Neural cell (in vitro differentiated cells): ENCODE measurements at regions not wholly inside any gene's neighbourhood (a gene's known extent, or its start where the extent isn't known, plus 50 kb on each side); places are given as distances from the start of the nearest gene placed in this dataset.
A peak's percentile ranks its signal among the peaks of the same experiment; 100 is the strongest.

Experiments
- H2AFZ ChIP-seq: fragments of 200-600, 300-800 bp; sonication (generic), shearing (Covaris generic); 2 replicates; pipeline ENCODE4 v1.6.0; 2014; ENCODE audit warnings: low read depth, mild to moderate bottlenecking, antibody characterized with exemption, low read length, moderate library complexity
- H3F3A ChIP-seq: fragments of 200-600 bp; shearing (Covaris generic); 2 replicates; pipeline ENCODE4 v1.6.1; 2016; ENCODE audit warnings: mild to moderate bottlenecking, moderate library complexity, mixed read lengths, antibody characterized with exemption, low read length; ENCODE audit not compliant: insufficient read depth, poor library complexity, severe bottlenecking
- H3K27ac ChIP-seq: fragments of 200-600, 300-800 bp; sonication (generic), shearing (Covaris generic); 2 replicates; pipeline ENCODE4 v1.5.1; 2014; ENCODE audit warnings: mild to moderate bottlenecking, low read length, moderate library complexity
- H3K27me3 ChIP-seq: fragments of 300-800, 200-600 bp; sonication (generic), shearing (Covaris generic); 2 replicates; pipeline ENCODE4 v1.6.0; 2014; ENCODE audit warnings: mild to moderate bottlenecking, low read depth, low read length, moderate library complexity; ENCODE audit not compliant: insufficient read depth
- H3K36me3 ChIP-seq: fragments of 300-800, 200-600 bp; sonication (generic), shearing (Covaris generic); 2 replicates; pipeline ENCODE4 v1.5.1; 2014; ENCODE audit warnings: mild to moderate bottlenecking, antibody characterized with exemption, low read length, moderate library complexity; ENCODE audit not compliant: insufficient read depth
- H3K4me2 ChIP-seq: fragments of 300-800, 200-600 bp; sonication (generic), shearing (Covaris generic); 2 replicates; pipeline ENCODE4 v1.6.0; 2014; ENCODE audit warnings: mild to moderate bottlenecking, low read length
- H3K4me3 ChIP-seq: fragments of 300-800, 200-600 bp; sonication (generic), shearing (Covaris generic); 2 replicates; pipeline ENCODE4 v1.5.1; 2014; ENCODE audit warnings: mild to moderate bottlenecking, low read length, moderate library complexity
- H3K79me2 ChIP-seq: fragments of 200-600 bp; shearing (Covaris generic); replicated peaks from 2 replicates; pipeline ENCODE4 v1.6.0; 2014; ENCODE audit warnings: mild to moderate bottlenecking, low read length, moderate library complexity; ENCODE audit not compliant: insufficient read depth
- H3K9ac ChIP-seq: fragments of 300-800, 200-600 bp; sonication (generic), shearing (Covaris generic); 2 replicates; pipeline ENCODE4 v1.6.1; 2016; ENCODE audit warnings: mild to moderate bottlenecking, low read length, mixed read lengths
- H3K9me2 ChIP-seq: fragments of 200-600 bp; shearing (Covaris generic); 2 replicates; pipeline ENCODE4 v1.6.1; 2016; ENCODE audit warnings: mild to moderate bottlenecking, low read length, mixed read lengths; ENCODE audit not compliant: insufficient read depth
- H3K9me3 ChIP-seq: fragments of 200-600, 300-800 bp; sonication (generic), shearing (Covaris generic); 2 replicates; pipeline ENCODE4 v1.6.1; 2016; ENCODE audit warnings: mild to moderate bottlenecking, mixed run types, low read length, moderate library complexity, mixed read lengths
- H4K20me1 ChIP-seq: fragments of 200-600 bp; shearing (Covaris generic); 2 replicates; pipeline ENCODE4 v1.6.1; 2016; ENCODE audit warnings: mild to moderate bottlenecking, mixed run types; ENCODE audit not compliant: insufficient read depth
- EP300 ChIP-seq: fragments of 450-650 bp; conservative IDR thresholded peaks from 2 replicates; pipeline ENCODE4 v1.6.1; 2014; ENCODE audit warnings: antibody characterized with exemption, mild to moderate bottlenecking, moderate library complexity; ENCODE audit not compliant: poor library complexity, severe bottlenecking
- EZH2 ChIP-seq: fragments of 200-600, 300-800 bp; shearing (Covaris generic), sonication (generic); IDR thresholded peaks from 2 replicates; pipeline ENCODE4 v1.6.1; 2014; ENCODE audit warnings: antibody characterized with exemption, low read length, borderline replicate concordance, mild to moderate bottlenecking; ENCODE audit not compliant: insufficient read depth, poor library complexity, severe bottlenecking
- MXI1 ChIP-seq: fragments of 450-650 bp; conservative IDR thresholded peaks from 2 replicates; pipeline ENCODE4 v1.6.1; 2014; ENCODE audit warnings: antibody characterized with exemption, mild to moderate bottlenecking; ENCODE audit not compliant: poor library complexity, severe bottlenecking
- POLR2AphosphoS5 ChIP-seq: IDR thresholded peaks from 2 replicates; pipeline ENCODE4 v1.6.1; 2012
- RAD21 ChIP-seq: fragments of 450-650 bp; conservative IDR thresholded peaks from 2 replicates; pipeline ENCODE4 v1.6.1; 2014; ENCODE audit warnings: antibody characterized with exemption, mild to moderate bottlenecking, moderate library complexity
- REST ChIP-seq: IDR thresholded peaks from 2 replicates; pipeline ENCODE4 v1.6.1; 2012; ENCODE audit warnings: borderline replicate concordance
- SMC3 ChIP-seq: fragments of 450-650 bp; conservative IDR thresholded peaks from 2 replicates; pipeline ENCODE4 v1.6.1; 2014; ENCODE audit warnings: antibody characterized with exemption, mild to moderate bottlenecking, moderate library complexity; ENCODE audit not compliant: poor library complexity
- TAF1 ChIP-seq: IDR thresholded peaks from 2 replicates; pipeline ENCODE4 v1.6.1; 2012; ENCODE audit warnings: low read depth
- TF ChIP-seq, protein P1 (sequence below): fragments of 450-650 bp; IDR thresholded peaks from 2 replicates; pipeline ENCODE4 v1.5.1; 2014; ENCODE audit warnings: antibody characterized with exemption, mild to moderate bottlenecking, moderate library complexity; ENCODE audit not compliant: poor library complexity, severe bottlenecking

DNA sequence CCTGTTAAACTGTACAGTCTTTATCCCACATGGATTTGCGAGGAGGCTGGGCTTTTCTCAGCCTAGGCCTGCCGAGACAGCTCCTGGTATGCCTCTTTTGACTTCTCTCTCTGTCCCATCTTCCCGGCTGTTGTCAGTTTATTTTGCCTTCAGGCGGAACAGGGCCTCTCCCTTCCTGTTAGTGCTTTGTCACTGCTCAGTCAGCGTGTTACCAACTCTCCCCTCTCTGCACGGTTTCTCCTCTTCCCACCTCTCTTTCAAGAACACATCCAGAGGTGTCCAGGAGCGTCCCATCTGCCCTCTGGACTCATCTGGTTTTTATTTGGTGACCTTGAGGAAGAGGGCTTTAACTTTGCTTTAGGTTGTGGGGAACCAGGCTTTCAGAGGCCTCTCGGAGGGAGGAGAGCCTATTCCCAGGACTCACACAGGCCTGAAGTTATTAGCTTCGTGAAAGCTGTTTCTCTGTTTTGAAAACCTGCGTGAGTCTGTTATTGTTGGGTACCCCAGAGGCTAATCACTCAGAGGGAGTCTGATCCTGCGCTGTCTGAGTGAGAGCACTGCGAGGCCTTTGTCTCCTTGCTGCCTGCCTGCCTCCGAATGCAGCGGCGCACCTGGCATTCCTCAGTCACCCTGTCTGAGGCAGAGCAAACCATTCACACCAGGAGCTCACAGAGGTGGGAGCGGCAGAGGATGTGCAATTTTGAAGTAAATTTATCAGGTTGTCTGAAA is 234.4 kb upstream of the MPDZ start:
- H3K9ac ChIP-seq = peak overlapping the region; percentile 9
- H3K9me3 ChIP-seq = no peaks in the 10 kb centered on the region
- no peaks in the 10 kb centered on the region for H3K9me2 ChIP-seq
- no peak overlapping the region for H3K27ac ChIP-seq
- no peaks in the 10 kb centered on the region for H3F3A ChIP-seq
- H3K27me3 ChIP-seq = no peaks in the 10 kb centered on the region
- no peaks in the 10 kb centered on the region for H3K36me3 ChIP-seq
- H3K4me3 ChIP-seq = no peak overlapping the region
- H3K79me2 ChIP-seq = no peaks in the 10 kb centered on the region
- H3K4me2 ChIP-seq = peak overlapping the region; percentile 5
- TF ChIP-seq POLR2AphosphoS5 (peak; percentile 29), EZH2 (no peak)
- peak overlapping the region; percentile 18 for H2AFZ ChIP-seq
- no peaks in the 10 kb centered on the region for H4K20me1 ChIP-seq

GRCh38 chr9:13513286-13513685 is 233.8 kb upstream of the MPDZ start:
- Histone ChIP-seq H2AFZ (peak overlapping the region; percentile 18), H3K9ac (no peak overlapping the region), H3K4me2 (no peak overlapping the region), H3K9me2 (no peaks in the 10 kb centered on the region), H3K79me2 (no peaks in the 10 kb centered on the region), H3K4me3 (no peak overlapping the region), H3K27ac (no peak overlapping the region), H3K9me3 (no peaks in the 10 kb centered on the region), H3K27me3 (no peaks in the 10 kb centered on the region), H3K36me3 (no peaks in the 10 kb centered on the region), H3F3A (no peaks in the 10 kb centered on the region), H4K20me1 (no peaks in the 10 kb centered on the region)
- TF ChIP-seq MXI1 = no peak
- no peak for TF ChIP-seq EP300
- TF ChIP-seq SMC3 = no peak
- TF ChIP-seq, protein P1, sequence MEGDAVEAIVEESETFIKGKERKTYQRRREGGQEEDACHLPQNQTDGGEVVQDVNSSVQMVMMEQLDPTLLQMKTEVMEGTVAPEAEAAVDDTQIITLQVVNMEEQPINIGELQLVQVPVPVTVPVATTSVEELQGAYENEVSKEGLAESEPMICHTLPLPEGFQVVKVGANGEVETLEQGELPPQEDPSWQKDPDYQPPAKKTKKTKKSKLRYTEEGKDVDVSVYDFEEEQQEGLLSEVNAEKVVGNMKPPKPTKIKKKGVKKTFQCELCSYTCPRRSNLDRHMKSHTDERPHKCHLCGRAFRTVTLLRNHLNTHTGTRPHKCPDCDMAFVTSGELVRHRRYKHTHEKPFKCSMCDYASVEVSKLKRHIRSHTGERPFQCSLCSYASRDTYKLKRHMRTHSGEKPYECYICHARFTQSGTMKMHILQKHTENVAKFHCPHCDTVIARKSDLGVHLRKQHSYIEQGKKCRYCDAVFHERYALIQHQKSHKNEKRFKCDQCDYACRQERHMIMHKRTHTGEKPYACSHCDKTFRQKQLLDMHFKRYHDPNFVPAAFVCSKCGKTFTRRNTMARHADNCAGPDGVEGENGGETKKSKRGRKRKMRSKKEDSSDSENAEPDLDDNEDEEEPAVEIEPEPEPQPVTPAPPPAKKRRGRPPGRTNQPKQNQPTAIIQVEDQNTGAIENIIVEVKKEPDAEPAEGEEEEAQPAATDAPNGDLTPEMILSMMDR = no peak
- TF ChIP-seq TAF1 = no peak
- TF ChIP-seq REST = no peak
- no peak for TF ChIP-seq EZH2
- TF ChIP-seq POLR2AphosphoS5 = no peak
- no peak for TF ChIP-seq RAD21
